ENCODE measurements at regions not wholly inside any gene's neighbourhood (a gene's known extent, or its start where the extent isn't known, plus 50 kb on each side); places are given as distances from the start of the nearest gene placed in this dataset.

GRCh38 chr3:76789237-76789636 is 250.7 kb upstream of the ROBO2 start:
- DNase-seq (ENCODE audit: low read depth, low spot score): no peak

- DNase-seq (ENCODE audit: low read depth, low spot score): no peak
These were observed 228.5 kb upstream of the ROBO2 start for GRCh38 chr3:76811418-76811817.

GRCh38 chr3:76812649-76813242 is 227.2 kb upstream of the ROBO2 start:
- no peak for DNase-seq (ENCODE audit: low read depth, low spot score)

GRCh38 chr3:76815561-76815960 is 224.3 kb upstream of the ROBO2 start:
- DNase-seq (ENCODE audit: low read depth, low spot score): no peak

- DNase-seq (ENCODE audit: low read depth, low spot score): no peak
These were observed 219.4 kb upstream of the ROBO2 start for GRCh38 chr3:76820481-76820880.

- DNase-seq (ENCODE audit: low read depth, low spot score): no peak
These were observed 215.2 kb upstream of the ROBO2 start for GRCh38 chr3:76824658-76825240.

GRCh38 chr3:76826861-76827260 is 213.0 kb upstream of the ROBO2 start:
- DNase-seq (ENCODE audit: low read depth, low spot score): no peak

- DNase-seq (ENCODE audit: low read depth, low spot score): no peak
These were observed 212.1 kb upstream of the ROBO2 start for GRCh38 chr3:76827701-76828226.

DNA sequence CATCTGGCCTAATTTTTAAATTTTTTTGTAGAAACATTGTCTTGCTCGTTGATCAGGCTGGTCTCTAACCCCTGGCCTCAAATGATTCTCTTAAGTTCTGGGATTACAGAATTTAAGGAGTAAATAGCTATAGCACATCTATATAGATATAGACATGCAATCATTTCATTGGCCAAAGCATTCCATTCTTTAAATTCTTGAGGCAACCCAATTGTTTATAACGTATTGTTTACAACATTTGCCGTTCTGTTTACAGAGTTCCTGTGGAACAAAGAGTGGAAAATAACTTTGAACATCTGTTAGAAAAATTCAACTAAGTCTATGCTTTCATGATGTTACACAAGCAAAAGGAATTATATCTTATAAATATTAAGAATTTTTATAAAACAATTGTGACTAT is 205.2 kb upstream of the ROBO2 start:
- DNase-seq (ENCODE audit: low read depth, low spot score): no peak

DNA sequence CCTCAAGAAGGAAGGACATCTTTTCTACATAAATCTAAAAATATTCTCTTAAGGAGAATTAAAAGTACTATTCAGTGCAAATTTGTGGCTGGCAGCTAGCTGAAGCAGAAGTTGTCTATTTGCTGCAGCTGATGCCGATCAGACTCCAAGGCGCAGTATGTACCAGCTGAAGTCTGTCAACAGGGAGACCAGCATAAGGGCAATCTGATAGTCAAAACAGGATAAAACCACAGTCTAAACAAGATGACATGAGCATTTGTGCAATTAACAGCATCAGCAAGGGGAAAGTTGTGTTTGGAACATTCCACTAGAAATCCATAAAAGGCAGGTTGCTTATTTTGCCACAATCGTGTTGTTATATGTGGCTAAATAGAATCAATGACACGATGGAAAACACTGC is 198.2 kb upstream of the ROBO2 start:
- DNase-seq (ENCODE audit: low read depth, low spot score): no peak

DNA sequence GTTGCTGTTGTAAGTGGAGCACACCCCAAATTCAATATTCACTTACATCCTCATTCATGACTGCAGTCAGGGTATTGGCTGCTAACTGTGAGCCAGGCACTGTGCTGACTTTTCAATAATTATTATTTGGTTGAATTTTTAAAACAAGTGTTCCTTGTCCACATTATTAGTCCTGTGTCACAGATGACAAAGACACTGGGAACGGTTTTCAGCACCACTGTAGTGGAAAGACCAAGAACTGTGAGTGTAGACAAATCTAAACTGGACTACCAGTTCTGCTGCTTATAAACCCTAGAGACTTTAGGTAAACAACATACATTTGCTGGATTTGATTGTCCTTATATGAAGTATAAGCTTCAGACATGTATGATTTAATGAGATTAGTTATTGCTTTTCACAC is 197.7 kb upstream of the ROBO2 start:
- DNase-seq (ENCODE audit: low read depth, low spot score): no peak

DNA sequence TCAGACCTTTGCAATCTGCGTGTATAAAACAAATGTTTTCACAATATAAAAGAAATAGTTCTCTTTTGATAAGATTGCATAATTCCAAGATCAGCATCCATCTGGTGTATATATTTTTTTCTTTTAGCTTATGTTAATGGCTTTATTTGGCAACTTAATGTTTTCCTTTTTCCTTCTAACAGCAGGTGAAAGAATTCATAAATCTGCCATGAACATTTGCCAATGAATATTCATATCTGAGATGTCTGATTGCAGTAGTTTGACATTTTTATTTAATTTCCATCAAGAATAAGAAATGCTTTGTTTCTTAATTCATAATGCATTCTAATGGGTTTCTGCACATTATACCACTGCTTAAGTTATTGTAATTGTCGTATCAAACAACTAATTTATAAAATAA is 184.4 kb upstream of the ROBO2 start:
- no peak for DNase-seq (ENCODE audit: low read depth, low spot score)

DNA sequence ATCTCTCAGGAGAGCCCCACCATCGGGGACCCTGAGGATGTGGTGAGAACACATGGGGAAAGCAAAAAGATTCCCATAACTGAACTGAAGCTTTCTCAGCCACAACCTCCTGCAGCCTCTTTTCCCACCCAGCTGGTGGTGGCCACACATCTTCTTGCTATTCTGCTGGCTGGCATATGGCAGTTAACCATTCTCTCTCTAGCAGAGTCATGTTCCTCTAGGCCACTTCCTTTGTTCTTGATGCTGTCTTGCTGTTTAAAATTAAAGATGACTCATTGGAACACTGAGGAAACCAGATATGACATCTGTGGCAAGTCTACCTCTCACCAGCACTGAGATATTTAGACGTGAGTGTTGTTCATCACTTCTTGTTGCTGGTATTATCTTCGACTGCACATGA is 180.3 kb upstream of the ROBO2 start:
- no peak for DNase-seq (ENCODE audit: low read depth, low spot score)

DNA sequence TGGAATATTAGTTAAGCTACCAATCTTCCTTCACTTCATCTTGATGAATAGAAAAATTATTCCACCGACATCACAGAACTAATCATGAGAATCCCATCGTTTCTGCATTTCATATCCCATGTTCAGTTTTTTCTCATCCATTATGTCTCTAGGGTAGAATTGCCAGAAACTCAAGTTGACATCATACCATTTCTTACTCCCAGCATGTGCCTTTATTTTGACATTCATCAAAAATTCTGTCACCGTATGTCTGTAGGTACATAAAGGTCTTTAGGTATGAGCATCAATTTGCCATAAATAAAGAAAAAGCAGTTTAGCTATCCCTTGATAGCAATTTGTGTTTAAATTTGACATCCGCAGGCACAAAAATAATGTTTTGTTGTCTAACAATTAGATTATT is 175.5 kb upstream of the ROBO2 start:
- no peak for DNase-seq (ENCODE audit: low read depth, low spot score)

DNA sequence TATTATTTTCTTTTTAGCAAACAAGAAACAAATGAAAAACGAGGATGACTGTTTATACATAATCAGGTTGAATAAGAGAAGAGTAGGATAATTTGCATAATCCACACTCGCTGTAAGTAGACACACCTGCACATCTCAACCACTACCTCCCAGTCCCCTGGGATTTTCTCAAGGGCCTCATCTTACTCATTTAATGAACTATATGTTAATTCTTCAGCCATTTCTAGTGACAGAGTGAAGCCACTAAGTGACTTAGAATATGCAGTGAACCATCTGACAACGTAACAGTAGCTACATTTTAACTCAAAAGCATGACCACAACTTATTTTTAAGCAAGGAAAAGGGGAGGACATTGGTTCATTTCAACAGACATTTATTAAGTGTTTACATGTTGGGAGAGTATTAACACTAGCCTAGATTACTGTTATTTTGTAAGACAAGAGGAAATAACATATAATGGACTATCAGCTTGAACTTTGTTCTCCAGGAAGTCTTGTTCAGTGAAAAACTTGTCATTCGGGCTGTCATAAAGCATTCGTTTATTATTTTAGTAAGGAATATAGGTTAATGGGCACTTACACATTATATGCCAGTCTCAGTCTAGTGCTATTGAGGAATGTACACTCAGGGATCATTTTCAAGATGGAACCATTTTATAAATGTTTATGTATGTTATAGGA is 173.0 kb upstream of the ROBO2 start:
- no peak for DNase-seq (ENCODE audit: low read depth, low spot score)

DNA sequence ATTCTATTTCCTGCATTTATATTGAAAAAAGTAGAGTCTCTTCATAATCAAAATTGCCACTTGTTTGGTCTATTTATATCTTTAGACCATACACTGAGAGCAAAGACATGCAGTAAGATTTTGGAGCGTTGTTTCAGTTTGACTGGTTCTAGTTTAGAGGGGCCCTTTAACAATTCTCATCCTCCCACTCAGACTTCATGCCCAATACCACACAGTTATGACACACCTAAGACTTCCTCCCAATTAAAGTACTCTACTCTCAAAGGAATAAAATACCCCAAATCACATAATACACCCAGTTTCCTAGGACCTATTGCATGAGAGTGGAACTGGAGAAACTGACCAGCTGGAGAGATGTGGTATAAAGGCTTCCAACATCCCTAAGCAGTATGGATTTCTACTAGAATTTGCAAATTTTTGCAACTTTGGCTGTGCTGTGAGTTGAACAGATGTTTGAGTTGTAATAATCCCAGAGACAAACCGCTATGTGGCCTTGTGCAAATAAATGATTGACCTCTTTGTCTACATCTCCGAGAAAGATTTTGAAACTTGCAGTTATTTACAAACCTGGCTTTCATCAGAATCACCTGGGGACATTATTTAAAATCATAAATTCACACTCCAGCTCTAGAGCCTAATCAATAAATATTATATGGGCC is 170.0 kb upstream of the ROBO2 start:
- DNase-seq (ENCODE audit: low read depth, low spot score): no peak

- no peak for DNase-seq (ENCODE audit: low read depth, low spot score)
These were observed 168.2 kb upstream of the ROBO2 start for GRCh38 chr3:76871655-76872054.

GRCh38 chr3:76872999-76873398 is 166.9 kb upstream of the ROBO2 start:
- DNase-seq (ENCODE audit: low read depth, low spot score): no peak

DNA sequence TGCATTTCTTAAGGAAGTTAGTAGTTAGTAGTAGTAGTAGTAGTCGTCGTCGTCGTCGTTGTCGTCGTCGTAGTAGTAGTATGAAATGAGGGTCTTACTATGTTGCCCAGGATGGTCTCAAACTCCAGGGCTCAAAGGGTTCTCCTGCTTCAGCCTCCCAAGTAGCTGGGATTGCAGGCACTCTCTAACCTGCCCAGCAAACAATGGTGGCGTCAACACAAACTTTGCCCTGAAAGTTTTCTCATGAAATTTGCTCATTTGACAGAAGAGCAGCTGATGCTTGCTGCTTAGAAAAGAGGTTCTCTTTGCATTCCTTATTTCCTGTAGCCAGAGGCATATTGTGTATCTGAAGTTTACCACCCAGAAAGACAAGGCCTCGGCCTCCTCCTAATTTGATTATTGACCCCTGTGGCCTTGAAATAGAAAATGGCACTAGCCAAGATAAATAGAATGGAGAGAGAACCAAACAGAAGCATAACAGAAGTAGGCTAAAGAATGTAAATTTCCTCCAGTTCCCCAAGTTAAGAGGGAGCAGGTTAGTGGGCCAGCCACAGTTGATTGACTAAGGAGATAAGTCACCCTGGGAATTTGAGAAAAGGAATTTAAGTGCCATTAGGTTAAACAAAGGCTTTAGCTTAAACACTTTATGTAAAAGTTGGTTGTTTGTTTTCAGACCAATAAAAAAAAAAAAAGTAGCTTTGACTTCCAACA is 166.2 kb upstream of the ROBO2 start:
- DNase-seq (ENCODE audit: low read depth, low spot score): peak; percentile 26

DNA sequence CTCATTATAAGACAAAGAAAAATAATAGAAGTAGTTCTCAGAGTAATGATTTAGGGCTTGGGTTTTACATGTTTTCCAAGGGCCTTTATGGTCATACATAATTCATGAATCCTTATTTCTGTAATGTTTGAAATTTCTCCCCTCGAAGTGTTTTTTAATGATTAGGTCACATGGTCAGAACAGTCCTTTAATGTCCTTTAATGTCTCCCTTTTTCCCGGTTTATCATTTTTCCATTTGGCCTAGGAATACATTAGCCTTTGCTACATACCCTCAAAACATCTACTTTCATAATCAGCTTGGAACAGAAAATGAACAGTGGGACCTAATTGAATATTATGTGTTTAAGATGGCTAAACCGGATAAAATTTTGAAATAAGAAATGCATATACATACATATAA is 159.9 kb upstream of the ROBO2 start:
- no peak for DNase-seq (ENCODE audit: low read depth, low spot score)

DNA sequence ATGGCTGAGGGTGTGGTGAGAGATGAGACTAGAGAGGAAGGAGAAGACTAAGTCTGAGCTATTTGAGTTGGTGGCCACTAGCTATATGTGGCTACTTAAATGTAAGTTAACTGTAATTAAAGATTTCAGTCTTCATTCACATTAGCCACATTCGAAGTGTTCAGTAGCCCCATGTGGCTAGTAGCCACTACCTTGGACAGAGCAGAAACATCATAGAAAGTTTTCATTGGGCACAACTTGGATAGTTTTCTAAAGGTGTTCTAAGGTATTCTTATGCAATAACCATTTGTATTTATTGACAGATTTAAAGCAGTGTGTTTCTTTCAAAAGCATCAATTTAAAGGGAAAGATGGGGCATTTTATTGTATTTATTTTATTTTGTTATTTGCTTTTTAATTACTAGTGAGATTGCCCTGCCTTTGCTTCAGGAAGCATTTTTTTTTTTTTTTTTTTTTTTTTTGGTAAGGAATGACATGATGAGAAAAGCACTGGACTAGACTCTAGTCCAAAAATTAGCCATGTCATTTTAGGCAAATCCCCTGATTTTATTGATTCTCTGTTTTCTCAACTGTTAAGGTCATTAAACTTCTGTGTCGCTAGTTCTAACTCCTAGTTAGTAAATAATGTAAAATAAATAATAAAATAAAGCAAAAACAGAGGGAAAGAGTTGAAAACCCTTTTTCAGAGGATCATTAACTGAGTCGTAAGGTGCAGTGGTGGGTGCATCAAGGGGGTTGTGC is 153.0 kb upstream of the ROBO2 start:
- DNase-seq (ENCODE audit: low read depth, low spot score): no peak
